ENCODE measurements at regions not wholly inside any gene's neighbourhood (a gene's known extent, or its start where the extent isn't known, plus 50 kb on each side); places are given as distances from the start of the nearest gene placed in this dataset.

GRCh38 chr18:22871809-22872525 lies 61.2 kb upstream of the RBBP8 start:
- Mint-ChIP-seq H3K27ac (peak overlapping the region in 3 of 6 donors; percentile 36 to 87 (median 73)), H3K4me3 (peak overlapping the region in 4 of 5 donors; percentile 7 to 87 (median 45))

GRCh38 chr18:22872900-22873537 lies 60.1 kb upstream of the RBBP8 start:
- Mint-ChIP-seq H3K4me1 (peaks cover 12 to 15% of the 10 kb centered on the region in 2 donors), H3K9me3 (no peaks in the 10 kb centered on the region), H3K27ac (peak overlapping the region; percentile 73 to 89 (median 87)), H3K4me3 (peak overlapping the region; percentile 61 to 87 (median 75)), H3K36me3 (no peaks in the 10 kb centered on the region), H3K27me3 (ENCODE audit: low read depth in 3 of 3) (peaks cover 0 to 3% (median 0%) of the 10 kb centered on the region in 3 donors)
- DNase-seq = peak; percentile 3 to 10 (median 9)

More at GRCh38 chr18:22871809-22872525, 61.2 kb upstream of the RBBP8 start:
- H3K4me1 Mint-ChIP-seq = peaks cover 12 to 15% of the 10 kb centered on the region in 2 donors
- H3K36me3 Mint-ChIP-seq = no peaks in the 10 kb centered on the region
- H3K27me3 Mint-ChIP-seq (ENCODE audit: low read depth in 3 of 3) = peaks cover 0 to 3% (median 2%) of the 10 kb centered on the region in 3 donors
- H3K9me3 Mint-ChIP-seq = no peaks in the 10 kb centered on the region
- DNase-seq = no peak

- Mint-ChIP-seq H3K27ac (no peak overlapping the region), H3K4me1 (no peaks in the 10 kb centered on the region), H3K9me3 (no peaks in the 10 kb centered on the region), H3K4me3 (no peak overlapping the region), H3K27me3 (ENCODE audit: low read depth in 3 of 3) (peaks cover 0 to 3% (median 3%) of the 10 kb centered on the region in 3 donors), H3K36me3 (no peaks in the 10 kb centered on the region)
- DNase-seq = no peak
Observed at GRCh38 chr18:22879293-22879692, 53.8 kb upstream of the RBBP8 start.

DNA sequence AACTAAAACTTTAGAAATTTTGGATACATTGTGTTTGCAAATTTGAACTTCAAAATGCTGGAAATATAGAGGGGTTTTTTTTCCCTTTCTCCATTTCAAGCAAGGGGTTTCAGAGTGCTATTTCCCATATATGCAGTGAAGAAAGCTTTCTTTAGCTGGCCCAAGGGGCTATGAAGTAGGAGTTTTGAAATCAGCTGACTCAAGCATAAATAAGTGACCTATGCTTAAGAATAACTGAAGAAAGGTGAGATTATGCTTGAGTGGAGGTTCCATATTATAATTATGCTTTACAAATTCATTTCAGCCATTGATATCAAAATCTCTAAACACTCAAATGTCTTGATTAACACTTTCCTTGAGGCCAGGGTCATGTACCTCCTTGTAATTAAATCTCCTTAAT lies 51.0 kb upstream of the RBBP8 start:
- Mint-ChIP-seq H3K36me3 (peaks cover 0 to 6% (median 0%) of the 10 kb centered on the region in 3 donors), H3K4me1 (no peaks in the 10 kb centered on the region), H3K27ac (no peak overlapping the region), H3K27me3 (ENCODE audit: low read depth in 3 of 3) (peaks cover 0 to 10% (median 9%) of the 10 kb centered on the region in 3 donors), H3K9me3 (no peaks in the 10 kb centered on the region), H3K4me3 (no peak overlapping the region)
- DNase-seq = no peak

- Mint-ChIP-seq H3K36me3 (peaks cover 0 to 6% (median 0%) of the 10 kb centered on the region in 3 donors), H3K9me3 (no peaks in the 10 kb centered on the region), H3K27me3 (ENCODE audit: low read depth in 3 of 3) (peaks cover 0 to 15% (median 9%) of the 10 kb centered on the region in 3 donors), H3K4me1 (no peaks in the 10 kb centered on the region), H3K27ac (no peak overlapping the region), H3K4me3 (no peak overlapping the region)
- DNase-seq = no peak
Observed at GRCh38 chr18:22883179-22883578, 49.9 kb upstream of the RBBP8 start.
